Activated CD4-positive, alpha-beta T cell treated with anti-CD3 and anti-CD28 coated beads, Interleukin-2, amount 10 ng/mL, durations not matched to agents 7 days and 5 days (primary cell): ENCODE measurements at regions not wholly inside any gene's neighbourhood (a gene's known extent, or its start where the extent isn't known, plus 50 kb on each side); places are given as distances from the start of the nearest gene placed in this dataset.

Experiments used
- CTCF ChIA-PET: fragments of 350-600 bp; sonication (Branson Sonifier 250); formaldehyde crosslinking; loops from one replicate; lab custom pipeline; 2021; ENCODE audit warnings: antibody characterized with exemption; lab: Charles Lee
- POLR2A ChIA-PET: fragments of 350-600 bp; sonication (Branson Sonifier 250); formaldehyde crosslinking; loops from one replicate; lab custom pipeline; 2021; ENCODE audit warnings: antibody characterized with exemption; lab: Charles Lee
- DNase-seq: peaks from one replicate; pipeline ENCODE4 v3.0.0-alpha.2; 2020
- H3K27ac Mint-ChIP-seq: one replicate; pipeline ENCODE4 v1.8.0; 2021; ENCODE audit warnings: mild to moderate bottlenecking, moderate library complexity, mixed read lengths
- H3K27me3 Mint-ChIP-seq: one replicate; pipeline ENCODE4 v1.8.0; 2021; ENCODE audit warnings: mixed read lengths
- H3K36me3 Mint-ChIP-seq: one replicate; pipeline ENCODE4 v1.8.0; 2021; ENCODE audit warnings: low read depth, mixed read lengths
- H3K4me1 Mint-ChIP-seq: one replicate; pipeline ENCODE4 v1.8.0; 2021; ENCODE audit warnings: mixed read lengths
- H3K4me3 Mint-ChIP-seq: one replicate; pipeline ENCODE4 v1.8.0; 2021; ENCODE audit warnings: mild to moderate bottlenecking, moderate library complexity, mixed read lengths
- H3K9me3 Mint-ChIP-seq: one replicate; pipeline ENCODE4 v1.8.0; 2021; ENCODE audit warnings: mixed read lengths

DNA sequence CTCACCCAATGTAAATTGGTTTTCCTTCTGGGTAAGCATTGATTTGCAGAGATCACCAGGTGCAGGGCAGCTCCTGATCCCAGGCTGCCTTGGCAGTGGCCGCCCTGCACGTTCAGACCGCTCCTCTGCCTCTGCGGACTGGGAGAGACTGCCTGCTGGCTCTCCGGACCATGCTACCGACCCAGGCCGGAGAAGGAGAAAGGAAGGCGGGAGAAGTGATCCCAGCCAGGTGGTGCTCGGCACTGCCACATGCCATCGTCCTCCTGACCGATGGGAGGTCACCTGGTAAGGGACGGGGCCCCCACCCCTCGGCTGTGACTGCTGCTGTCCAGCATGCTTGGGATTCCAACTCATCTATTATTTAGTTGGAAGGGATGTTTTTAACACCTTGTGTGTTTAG, 108.1 kb upstream of the POU3F3 start:
- Mint-ChIP-seq H3K27ac (no peak overlapping the region), H3K9me3 (no peaks in the 10 kb centered on the region), H3K27me3 (peaks cover 4% of the 10 kb centered on the region), H3K36me3 (no peaks in the 10 kb centered on the region), H3K4me3 (no peak overlapping the region), H3K4me1 (no peaks in the 10 kb centered on the region)
- ChIA-PET POLR2A (no interaction called here), CTCF (no interaction called here)
- no peak for DNase-seq

DNA sequence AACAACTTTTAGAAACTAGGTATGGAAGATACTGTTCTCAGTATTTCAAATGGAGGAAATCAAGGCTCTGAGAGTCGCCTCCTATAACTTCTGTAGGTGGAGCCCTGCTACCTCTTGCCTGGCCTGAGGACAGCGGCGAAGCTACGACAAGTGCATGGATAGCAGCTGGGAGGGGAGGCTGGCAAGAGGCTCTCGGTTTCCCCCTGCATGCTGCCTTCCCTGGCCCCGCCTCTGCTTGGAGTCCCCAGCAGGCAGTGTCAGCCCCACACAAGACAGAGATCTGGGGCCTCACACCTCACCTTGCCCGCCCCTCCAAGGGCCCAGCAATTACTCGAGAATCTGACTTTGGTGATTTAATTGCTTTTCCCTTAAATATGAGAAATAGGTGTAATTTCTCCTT, 107.6 kb upstream of the POU3F3 start:
- Mint-ChIP-seq H3K27me3 (peaks cover under 1% of the 10 kb centered on the region), H3K27ac (no peak overlapping the region), H3K4me1 (no peaks in the 10 kb centered on the region), H3K9me3 (no peaks in the 10 kb centered on the region), H3K4me3 (no peak overlapping the region), H3K36me3 (no peaks in the 10 kb centered on the region)
- POLR2A ChIA-PET, result no interaction called here
- no peak for DNase-seq
- CTCF ChIA-PET, result no interaction called here

DNA sequence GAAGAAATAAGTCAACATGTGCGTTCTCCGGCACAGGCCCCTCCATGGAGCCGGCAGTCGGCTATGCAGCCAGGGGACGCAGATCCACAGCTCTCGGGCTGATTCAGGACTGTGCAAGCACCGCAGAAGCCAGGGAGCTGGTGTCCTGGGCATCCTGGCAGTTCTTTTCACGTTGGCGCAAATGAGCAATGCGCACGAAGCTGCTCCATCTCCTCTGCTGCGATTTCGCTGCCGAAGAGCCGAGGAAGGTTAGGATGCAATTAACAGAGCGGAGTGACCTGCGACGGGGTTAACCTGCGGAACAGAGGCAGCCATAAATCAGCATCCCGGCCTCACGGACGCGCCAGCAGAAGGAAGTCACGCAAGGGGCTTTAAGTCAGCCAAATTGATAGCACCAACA, 107.1 kb upstream of the POU3F3 start:
- Mint-ChIP-seq H3K4me1 (no peaks in the 10 kb centered on the region), H3K4me3 (no peak overlapping the region), H3K9me3 (no peaks in the 10 kb centered on the region), H3K36me3 (no peaks in the 10 kb centered on the region), H3K27ac (no peak overlapping the region), H3K27me3 (no peaks in the 10 kb centered on the region)
- ChIA-PET CTCF (no interaction called here), POLR2A (no interaction called here)
- no peak for DNase-seq

DNA sequence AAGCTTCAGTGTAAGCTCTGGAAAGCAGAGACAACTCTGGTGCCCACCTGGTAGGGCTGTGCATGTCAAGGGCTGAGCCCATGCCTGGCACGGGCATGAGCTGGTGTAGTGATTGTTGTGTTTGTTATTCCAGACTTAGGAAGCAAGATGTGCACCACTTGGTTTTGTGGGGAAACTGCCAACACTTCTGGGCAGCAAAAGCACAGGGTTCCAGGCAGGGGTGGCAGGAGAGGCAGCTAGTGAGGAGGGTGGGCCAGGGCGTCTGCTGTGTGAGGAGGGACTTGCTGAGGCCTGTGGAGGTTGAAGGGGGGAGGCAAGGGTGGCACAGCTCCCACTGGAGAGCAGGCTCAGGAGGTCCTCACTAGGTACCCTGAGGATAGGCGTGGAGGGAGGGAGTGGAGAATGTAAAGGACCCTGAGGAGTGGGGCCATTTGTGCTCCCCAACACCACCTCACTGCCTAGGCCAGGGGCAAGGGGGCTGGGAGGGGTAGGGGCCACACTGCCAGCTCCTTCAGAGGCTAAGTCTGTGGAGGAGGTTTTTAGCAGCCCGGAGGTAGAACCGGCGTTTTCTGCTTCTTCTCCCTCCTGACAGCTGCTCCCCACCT, 104.0 kb upstream of the POU3F3 start:
- DNase-seq, result no peak
- CTCF ChIA-PET, result no interaction called here
- H3K27me3 Mint-ChIP-seq, result no peaks in the 10 kb centered on the region
- no peaks in the 10 kb centered on the region for H3K4me1 Mint-ChIP-seq
- POLR2A ChIA-PET, result no interaction called here
- H3K4me3 Mint-ChIP-seq, result no peak overlapping the region
- H3K9me3 Mint-ChIP-seq, result no peaks in the 10 kb centered on the region
- H3K27ac Mint-ChIP-seq, result no peak overlapping the region
- H3K36me3 Mint-ChIP-seq, result no peaks in the 10 kb centered on the region

DNA sequence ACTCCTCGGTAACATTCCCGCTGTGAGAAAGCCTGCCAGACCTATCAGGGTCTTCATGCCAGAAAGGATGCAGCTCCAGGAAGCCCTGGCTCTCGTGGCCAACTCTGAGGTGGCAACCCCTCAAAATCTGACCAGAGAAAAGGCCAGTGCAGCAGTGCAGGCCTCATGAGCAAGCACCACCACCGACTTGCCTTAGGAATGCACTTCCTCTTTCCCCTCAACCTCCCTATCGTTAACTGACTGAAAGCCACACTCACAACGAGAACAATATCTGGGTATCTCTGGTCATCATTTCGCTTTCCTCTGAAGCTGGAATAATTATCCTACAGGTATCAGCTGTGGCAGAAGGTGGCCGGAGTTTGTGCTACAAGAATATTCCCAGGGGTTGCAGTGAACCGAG, 101.4 kb upstream of the POU3F3 start:
- no peak for DNase-seq
- no peak overlapping the region for H3K4me3 Mint-ChIP-seq
- H3K27me3 Mint-ChIP-seq, result peaks cover 3% of the 10 kb centered on the region
- H3K36me3 Mint-ChIP-seq, result no peaks in the 10 kb centered on the region
- H3K9me3 Mint-ChIP-seq, result no peaks in the 10 kb centered on the region
- no peak overlapping the region for H3K27ac Mint-ChIP-seq
- CTCF ChIA-PET, result no interaction called here
- POLR2A ChIA-PET, result no interaction called here
- H3K4me1 Mint-ChIP-seq, result no peaks in the 10 kb centered on the region

DNA sequence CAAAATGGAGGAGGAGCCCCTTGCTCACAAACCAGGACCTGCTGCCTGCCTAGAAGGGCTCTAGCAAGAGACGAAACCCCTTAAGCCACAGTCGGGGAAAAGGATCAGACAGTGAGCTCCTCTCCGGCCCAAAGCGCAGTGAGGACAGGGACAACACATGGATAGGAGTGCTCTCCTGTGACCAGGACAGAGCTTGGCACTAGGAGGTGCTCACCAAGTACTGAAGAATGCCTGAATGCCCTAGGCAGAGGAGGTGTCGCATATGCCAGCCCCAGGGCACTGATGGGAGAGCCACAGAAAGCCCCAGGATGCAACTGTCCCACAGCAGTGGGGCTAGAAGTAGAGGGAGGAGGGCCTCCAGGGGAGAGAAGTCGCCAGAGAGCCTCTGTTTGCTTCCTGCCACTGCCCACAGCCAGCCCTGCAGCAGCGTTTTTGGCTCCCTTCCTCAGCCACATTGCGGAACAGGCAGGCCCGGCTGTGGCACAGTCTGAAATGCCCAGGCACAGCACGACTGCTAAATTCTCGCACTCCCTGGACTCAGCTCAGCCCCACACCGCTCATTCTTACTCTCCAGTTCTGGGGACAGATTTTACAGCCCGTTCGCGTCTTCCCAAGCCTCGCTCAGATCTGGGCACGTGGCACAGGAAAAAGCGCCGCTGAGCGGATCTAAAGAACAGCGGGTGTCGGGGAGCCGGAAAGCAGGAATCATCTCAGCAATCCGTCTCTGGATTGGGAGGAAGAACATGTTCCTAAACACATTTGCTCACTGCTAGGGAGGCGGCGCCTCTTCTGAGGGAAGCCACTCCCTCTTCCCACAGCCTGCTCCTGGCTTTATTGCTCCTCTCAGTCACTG, 98.7 kb upstream of the POU3F3 start:
- Mint-ChIP-seq H3K4me1 (no peaks in the 10 kb centered on the region), H3K27me3 (peaks cover 6% of the 10 kb centered on the region), H3K4me3 (no peak overlapping the region), H3K9me3 (no peaks in the 10 kb centered on the region), H3K27ac (no peak overlapping the region), H3K36me3 (no peaks in the 10 kb centered on the region)
- CTCF ChIA-PET, result no interaction called here
- POLR2A ChIA-PET, result no interaction called here
- no peak for DNase-seq

DNA sequence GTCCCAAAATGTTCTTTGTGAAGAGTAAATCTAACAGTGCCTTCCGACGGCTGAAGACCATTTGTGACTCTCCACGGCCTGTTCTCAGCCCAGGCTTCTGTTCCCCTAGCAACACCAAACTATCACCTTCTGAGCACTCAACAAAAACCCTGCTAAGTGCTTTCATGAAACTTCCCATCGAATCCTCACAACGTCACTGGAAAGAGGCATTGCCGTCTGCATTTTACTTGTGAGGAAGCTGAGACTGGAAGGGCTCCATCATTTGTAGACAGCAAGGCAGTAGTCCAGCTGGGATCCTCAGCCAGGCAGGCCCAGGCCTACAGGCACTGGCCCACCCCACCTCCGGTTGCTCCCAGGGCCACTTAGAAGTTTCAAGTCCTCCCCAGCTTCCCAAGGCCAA, 97.8 kb upstream of the POU3F3 start:
- Mint-ChIP-seq H3K4me3 (no peak overlapping the region), H3K36me3 (no peaks in the 10 kb centered on the region), H3K9me3 (no peaks in the 10 kb centered on the region), H3K27me3 (peaks cover 6% of the 10 kb centered on the region), H3K4me1 (no peaks in the 10 kb centered on the region), H3K27ac (no peak overlapping the region)
- ChIA-PET CTCF (no interaction called here), POLR2A (no interaction called here)
- no peak for DNase-seq

DNA sequence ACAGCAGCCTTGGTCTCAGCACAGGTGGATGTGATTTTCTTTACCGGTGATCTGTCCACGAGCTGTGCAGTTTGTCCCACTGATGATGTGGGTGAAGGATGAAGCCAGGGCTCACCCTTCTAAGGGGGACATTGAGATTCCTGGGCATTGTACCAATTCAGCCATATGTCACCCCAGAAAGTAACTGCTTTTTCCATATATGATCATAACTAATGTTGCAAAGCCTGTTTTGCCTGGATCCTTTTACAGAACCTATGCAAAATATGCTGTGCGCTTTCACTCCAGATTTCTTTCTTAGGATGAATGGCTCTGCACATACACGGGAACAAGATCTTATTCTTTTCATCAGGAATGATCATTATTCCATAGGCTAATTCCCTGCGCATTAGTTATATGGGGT, 96.9 kb upstream of the POU3F3 start:
- Mint-ChIP-seq H3K27me3 (peaks cover 6% of the 10 kb centered on the region), H3K9me3 (no peaks in the 10 kb centered on the region), H3K27ac (no peak overlapping the region), H3K4me3 (no peak overlapping the region), H3K4me1 (no peaks in the 10 kb centered on the region), H3K36me3 (no peaks in the 10 kb centered on the region)
- DNase-seq, result no peak
- CTCF ChIA-PET, result no interaction called here
- POLR2A ChIA-PET, result no interaction called here

DNA sequence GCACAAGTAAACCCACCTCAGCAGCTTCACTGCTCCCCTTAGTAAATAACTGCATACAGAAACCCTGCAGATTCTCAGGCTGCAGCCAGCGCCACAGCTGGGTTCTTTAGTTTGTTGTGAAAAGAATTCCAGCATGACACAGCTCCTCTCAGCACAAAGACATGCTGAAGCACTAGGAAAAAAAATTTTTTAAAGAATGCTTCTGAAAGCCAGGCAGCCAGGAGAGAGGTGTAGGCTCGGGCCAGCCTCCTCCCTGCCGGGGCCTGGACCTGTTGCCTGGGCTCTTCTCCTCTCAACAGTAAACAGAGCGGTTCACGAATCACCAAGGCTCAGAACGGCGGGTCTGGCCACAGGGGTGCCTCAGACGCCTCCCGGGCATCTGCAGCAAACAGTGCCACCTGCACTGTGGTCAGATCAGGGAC, 95.7 kb upstream of the POU3F3 start:
- Mint-ChIP-seq H3K9me3 (no peaks in the 10 kb centered on the region), H3K4me1 (no peaks in the 10 kb centered on the region), H3K4me3 (no peak overlapping the region), H3K36me3 (no peaks in the 10 kb centered on the region), H3K27me3 (peaks cover 6% of the 10 kb centered on the region), H3K27ac (no peak overlapping the region)
- CTCF ChIA-PET, result no interaction called here
- POLR2A ChIA-PET, result no interaction called here
- no peak for DNase-seq

DNA sequence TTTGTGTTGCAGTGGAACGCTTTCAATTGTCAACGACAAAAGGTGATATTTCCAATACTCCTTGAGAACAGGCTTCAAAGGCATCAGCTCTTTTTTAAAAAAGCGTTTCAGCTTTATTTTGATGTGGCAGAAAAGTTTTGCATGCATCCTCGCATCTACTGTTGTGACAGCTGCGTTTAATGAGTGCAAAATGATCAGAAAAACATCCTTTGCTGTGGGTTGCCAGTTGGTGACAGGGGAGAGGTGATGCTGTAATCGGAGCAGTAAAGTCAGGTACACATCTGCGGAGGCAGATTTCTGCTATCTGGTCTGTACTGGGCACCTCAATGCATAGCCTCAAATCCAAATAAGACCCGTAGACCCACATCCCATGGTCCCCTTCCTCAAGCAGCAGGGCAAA, 91.9 kb upstream of the POU3F3 start:
- Mint-ChIP-seq H3K4me1 (no peaks in the 10 kb centered on the region), H3K4me3 (no peak overlapping the region), H3K27ac (no peak overlapping the region), H3K9me3 (no peaks in the 10 kb centered on the region), H3K36me3 (no peaks in the 10 kb centered on the region), H3K27me3 (peaks cover 3% of the 10 kb centered on the region)
- ChIA-PET POLR2A (no interaction called here), CTCF (no interaction called here)
- no peak for DNase-seq

DNA sequence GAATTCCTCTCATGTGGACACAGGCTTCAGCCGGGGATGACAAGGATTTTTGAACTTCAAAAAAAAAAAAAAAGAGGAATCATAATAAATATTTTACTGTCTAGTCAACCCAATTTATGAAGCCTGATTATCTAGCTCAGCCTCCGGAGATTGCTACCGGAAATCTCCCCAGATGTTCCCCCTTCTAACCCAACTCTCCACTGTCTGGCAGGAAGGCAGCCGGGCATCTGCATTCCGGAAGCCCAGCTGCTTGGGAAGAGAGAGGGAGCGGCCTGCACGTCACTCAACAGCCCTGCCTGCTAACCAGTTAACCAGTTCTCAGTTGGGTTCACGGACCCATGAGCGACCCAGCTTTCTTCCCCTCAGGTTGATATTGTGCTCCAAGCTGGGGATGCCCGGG, 87.2 kb upstream of the POU3F3 start:
- no peak overlapping the region for H3K4me3 Mint-ChIP-seq
- H3K4me1 Mint-ChIP-seq, result no peaks in the 10 kb centered on the region
- H3K27me3 Mint-ChIP-seq, result no peaks in the 10 kb centered on the region
- POLR2A ChIA-PET, result no interaction called here
- no peak overlapping the region for H3K27ac Mint-ChIP-seq
- no peaks in the 10 kb centered on the region for H3K9me3 Mint-ChIP-seq
- CTCF ChIA-PET, result interaction anchor here (0.6 kb wide), 1 partner anchor 37 kb away, joined by 3 read pairs; no protein-coding TSS in a partner anchor
- no peaks in the 10 kb centered on the region for H3K36me3 Mint-ChIP-seq
- DNase-seq, result no peak

DNA sequence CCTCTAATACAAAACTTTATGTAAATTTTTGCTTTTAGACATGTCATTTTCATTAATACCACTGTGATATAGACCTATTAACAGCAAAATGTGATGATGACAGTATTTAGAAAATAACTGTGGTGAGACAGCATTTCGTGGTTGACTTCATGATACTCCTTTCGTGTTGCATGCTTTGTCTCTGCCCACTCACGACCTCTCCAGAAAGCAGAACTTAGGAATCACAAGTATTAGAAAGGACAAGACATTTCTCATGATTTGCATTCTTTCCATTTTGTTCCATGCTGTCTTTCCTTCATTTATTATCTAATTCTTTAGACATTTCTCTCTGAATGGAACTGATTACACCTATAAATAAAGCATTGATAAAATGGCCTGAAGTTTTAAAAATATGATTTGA, 85.2 kb upstream of the POU3F3 start:
- Mint-ChIP-seq H3K27me3 (no peaks in the 10 kb centered on the region), H3K36me3 (no peaks in the 10 kb centered on the region), H3K27ac (no peak overlapping the region), H3K9me3 (no peaks in the 10 kb centered on the region), H3K4me3 (no peak overlapping the region), H3K4me1 (no peaks in the 10 kb centered on the region)
- ChIA-PET POLR2A (no interaction called here), CTCF (no interaction called here)
- DNase-seq, result no peak

DNA sequence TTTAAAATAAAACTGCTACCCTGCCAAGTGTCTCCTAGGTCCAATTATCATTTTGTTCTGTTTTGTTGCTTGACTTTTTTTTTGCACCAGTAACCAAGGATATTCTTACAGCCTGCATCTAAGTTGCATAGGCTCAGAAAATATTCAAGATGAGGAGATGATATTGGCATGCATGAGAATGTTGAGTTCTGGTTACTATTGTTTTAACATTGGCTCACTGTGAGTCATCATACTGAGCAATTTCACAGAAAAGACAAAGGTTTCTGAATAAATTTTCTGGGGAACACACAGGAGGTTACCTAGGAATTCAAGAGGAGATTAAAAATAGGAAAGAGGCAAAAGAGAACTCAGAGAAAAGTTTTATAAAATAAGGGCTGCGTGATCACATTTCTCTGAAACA, 84.8 kb upstream of the POU3F3 start:
- DNase-seq, result no peak
- Mint-ChIP-seq H3K4me1 (no peaks in the 10 kb centered on the region), H3K9me3 (no peaks in the 10 kb centered on the region), H3K4me3 (no peak overlapping the region), H3K27ac (no peak overlapping the region), H3K27me3 (no peaks in the 10 kb centered on the region), H3K36me3 (no peaks in the 10 kb centered on the region)
- CTCF ChIA-PET, result no interaction called here
- POLR2A ChIA-PET, result no interaction called here

DNA sequence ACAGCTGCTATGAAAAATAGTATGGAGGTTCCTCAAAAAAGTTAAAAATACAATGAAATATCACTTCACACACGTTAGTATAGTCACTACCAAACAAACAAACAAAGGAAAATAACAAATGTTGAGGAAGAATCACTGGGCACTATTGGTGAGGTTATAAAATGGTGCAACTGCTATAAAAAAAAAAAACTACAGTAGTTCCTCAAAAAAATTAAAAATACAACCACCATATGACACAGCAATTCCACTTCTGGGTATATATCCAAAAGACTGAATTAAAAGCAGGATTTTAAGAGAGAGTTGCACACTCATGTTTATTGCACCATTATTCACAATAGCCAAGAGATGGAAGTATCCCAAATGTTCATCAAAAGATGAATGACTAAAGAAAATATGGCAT, 80.9 kb upstream of the POU3F3 start:
- no peak overlapping the region for H3K27ac Mint-ChIP-seq
- ChIA-PET POLR2A (no interaction called here), CTCF (interaction anchor here (0.5 kb wide), 1 partner anchor 331 kb away, joined by 3 read pairs; no protein-coding TSS in a partner anchor)
- no peak overlapping the region for H3K4me3 Mint-ChIP-seq
- DNase-seq, result no peak
- H3K9me3 Mint-ChIP-seq, result no peaks in the 10 kb centered on the region
- no peaks in the 10 kb centered on the region for H3K36me3 Mint-ChIP-seq
- no peaks in the 10 kb centered on the region for H3K4me1 Mint-ChIP-seq
- H3K27me3 Mint-ChIP-seq, result no peaks in the 10 kb centered on the region
